ENCODE measurements at regions not wholly inside any gene's neighbourhood (a gene's known extent, or its start where the extent isn't known, plus 50 kb on each side); places are given as distances from the start of the nearest gene placed in this dataset.

GRCh38 chr13:59425211-59425741 lies 738.5 kb downstream of the DIAPH3 start:
- H3K27me3 ChIP-seq (replicated peaks in 1 of 4; ENCODE audit: control extremely low read depth in 1 of 4, control insufficient read depth in 3 of 4, insufficient read depth in 4 of 4, low read length in 3 of 4): no peaks in the 10 kb centered on the region
- H4K20me1 ChIP-seq (ENCODE audit: control insufficient read depth, insufficient read depth, low read length, poor library complexity, severe bottlenecking): no peaks in the 10 kb centered on the region
- intact Hi-C loops (cut with micrococcal nuclease): no loop called here
- Mint-ChIP-seq H3K4me1 (no peaks in the 10 kb centered on the region), H3K27ac (no peak overlapping the region), H3K27me3 (no peaks in the 10 kb centered on the region), H3K4me3 (no peak overlapping the region), H3K9me3 (ENCODE audit: insufficient read depth) (peaks cover 15% of the 10 kb centered on the region)
- no peak overlapping the region for H3K4me2 ChIP-seq (replicated peaks; ENCODE audit: low read depth, low read length, poor library complexity, severe bottlenecking)
- H3K4me1 ChIP-seq (ENCODE audit: control insufficient read depth in 2 of 2, insufficient read depth in 2 of 2, low read length in 2 of 2): no peaks in the 10 kb centered on the region
- H3K4me3 ChIP-seq (ENCODE audit: control extremely low read depth in 1 of 5, extremely low read depth in 1 of 5, insufficient read depth in 1 of 5, low read depth in 2 of 5, low read length in 4 of 5): no peak overlapping the region
- ATAC-seq (ENCODE audit: low read depth): no peak
- H3K36me3 ChIP-seq (replicated peaks in 1 of 2; ENCODE audit: control extremely low read depth in 1 of 2, control insufficient read depth in 1 of 2, extremely low read depth in 1 of 2, insufficient read depth in 2 of 2, low read length in 1 of 2): no peaks in the 10 kb centered on the region
- peaks cover 0 to 4% (median 0%) of the 10 kb centered on the region in 3 donors for H3K9me3 ChIP-seq (ENCODE audit: control extremely low read depth in 1 of 3, control insufficient read depth in 2 of 3, insufficient read depth in 1 of 3, low read length in 2 of 3)
- no peak overlapping the region for H2AFZ ChIP-seq (ENCODE audit: insufficient read depth, low read depth, low read length, poor library complexity, severe bottlenecking)
- no peak for DNase-seq
- 67% methylated on average over 1 of the region's 4 CpGs for WGBS (ENCODE audit: insufficient coverage)
- no peak overlapping the region for H3K27ac ChIP-seq (ENCODE audit: low read length in 2 of 2)
- CTCF ChIA-PET: no interaction called here
- no peaks in the 10 kb centered on the region for H3K79me2 ChIP-seq (ENCODE audit: control insufficient read depth, insufficient read depth, low read length)
- POLR2A ChIA-PET: no interaction called here
- TF ChIP-seq EZH2 (IDR thresholded peaks at IDR 0.05; ENCODE audit: borderline replicate concordance, insufficient read depth, low read depth, low read length, poor library complexity, severe bottlenecking): no peak
- TF ChIP-seq CTCF (IDR thresholded peaks at IDR 0.05): no peak
- H3K9ac ChIP-seq (ENCODE audit: low read length): no peak overlapping the region

- ChIA-PET POLR2A (no interaction called here), CTCF (no interaction called here)
- Histone ChIP-seq H3K9ac (ENCODE audit: low read length) (no peak overlapping the region), H3K4me1 (ENCODE audit: control insufficient read depth in 2 of 2, insufficient read depth in 2 of 2, low read length in 2 of 2) (peaks cover 3 to 10% of the 10 kb centered on the region in 2 donors), H4K20me1 (ENCODE audit: control insufficient read depth, insufficient read depth, low read length, poor library complexity, severe bottlenecking) (no peaks in the 10 kb centered on the region), H3K4me2 (replicated peaks; ENCODE audit: low read depth, low read length, poor library complexity, severe bottlenecking) (no peak overlapping the region), H3K79me2 (ENCODE audit: control insufficient read depth, insufficient read depth, low read length) (no peaks in the 10 kb centered on the region), H3K9me3 (ENCODE audit: control extremely low read depth in 1 of 3, control insufficient read depth in 2 of 3, insufficient read depth in 1 of 3, low read length in 2 of 3) (peaks cover 4 to 9% (median 7%) of the 10 kb centered on the region in 3 donors), H3K27ac (ENCODE audit: low read length in 2 of 2) (no peak overlapping the region), H3K4me3 (ENCODE audit: control extremely low read depth in 1 of 5, extremely low read depth in 1 of 5, insufficient read depth in 1 of 5, low read depth in 2 of 5, low read length in 4 of 5) (no peak overlapping the region), H3K27me3 (replicated peaks in 1 of 4; ENCODE audit: control extremely low read depth in 1 of 4, control insufficient read depth in 3 of 4, insufficient read depth in 4 of 4, low read length in 3 of 4) (no peaks in the 10 kb centered on the region), H2AFZ (ENCODE audit: insufficient read depth, low read depth, low read length, poor library complexity, severe bottlenecking) (no peak overlapping the region), H3K36me3 (replicated peaks in 1 of 2; ENCODE audit: control extremely low read depth in 1 of 2, control insufficient read depth in 1 of 2, extremely low read depth in 1 of 2, insufficient read depth in 2 of 2, low read length in 1 of 2) (no peaks in the 10 kb centered on the region)
- no peaks in the 10 kb centered on the region for H3K27me3 Mint-ChIP-seq
- WGBS (ENCODE audit: insufficient coverage): no CpG with 5 or more reads among the region's 1 CpG
- no peak for TF ChIP-seq CTCF (IDR thresholded peaks at IDR 0.05)
- no peak for TF ChIP-seq EZH2 (IDR thresholded peaks at IDR 0.05; ENCODE audit: borderline replicate concordance, insufficient read depth, low read depth, low read length, poor library complexity, severe bottlenecking)
- no peak for DNase-seq
- intact Hi-C loops (cut with micrococcal nuclease): no loop called here
- no peak overlapping the region for H3K4me3 Mint-ChIP-seq
- no peak overlapping the region for H3K27ac Mint-ChIP-seq
- H3K4me1 Mint-ChIP-seq: no peaks in the 10 kb centered on the region
- peaks cover 26% of the 10 kb centered on the region for H3K9me3 Mint-ChIP-seq (ENCODE audit: insufficient read depth)
- ATAC-seq (ENCODE audit: low read depth): no peak
These were observed 728.7 kb downstream of the DIAPH3 start for GRCh38 chr13:59435024-59435423.
